Progenitor cell of endocrine pancreas (in vitro differentiated cells): ENCODE measurements at regions not wholly inside any gene's neighbourhood (a gene's known extent, or its start where the extent isn't known, plus 50 kb on each side); places are given as distances from the start of the nearest gene placed in this dataset.
"Not testable (repeated sequence)": the region's sequence is repeated elsewhere in the genome, so short reads cannot be mapped to it uniquely, and the experiment has no call there.

Experiments
- DNase-seq: peaks from one replicate; pipeline ENCODE4 v3.0.0; 2021; ENCODE audit warnings: low spot score; ENCODE audit not compliant: unreplicated experiment
- H3K27ac Mint-ChIP-seq: 2 replicates; pipeline ENCODE4 v1.8.0; 2021; ENCODE audit warnings: mild to moderate bottlenecking, moderate library complexity, mixed read lengths
- H3K27me3 Mint-ChIP-seq: 2 replicates; pipeline ENCODE4 v1.8.0; 2021; ENCODE audit warnings: mixed read lengths
- H3K36me3 Mint-ChIP-seq: 2 replicates; pipeline ENCODE4 v1.8.0; 2022; ENCODE audit warnings: mixed read lengths; ENCODE audit not compliant: insufficient read depth
- H3K4me1 Mint-ChIP-seq: 2 replicates; pipeline ENCODE4 v1.8.0; 2021; ENCODE audit warnings: low read depth, mixed read lengths
- H3K4me3 Mint-ChIP-seq: 2 replicates; pipeline ENCODE4 v1.8.0; 2021; ENCODE audit warnings: low read depth, mild to moderate bottlenecking, moderate library complexity, mixed read lengths
- H3K9me3 Mint-ChIP-seq: 2 replicates; pipeline ENCODE4 v1.8.0; 2021; ENCODE audit warnings: low read depth, mixed read lengths
- CTCF ChIP-seq: fragments of 200-600 bp; sonication (generic); IDR thresholded peaks from one replicate; pipeline ENCODE4 v1.5.0; 2021; ENCODE audit warnings: antibody characterized with exemption, mild to moderate bottlenecking; ENCODE audit not compliant: unreplicated experiment

GRCh38 chr12:68482014-68482413 is 128.7 kb upstream of the RAP1B start:
- Mint-ChIP-seq H3K9me3 (peaks cover 8% of the 10 kb centered on the region), H3K4me3 (no peak overlapping the region), H3K4me1 (peaks cover 9% of the 10 kb centered on the region), H3K27ac (no peak overlapping the region), H3K27me3 (peaks cover 7% of the 10 kb centered on the region), H3K36me3 (no peaks in the 10 kb centered on the region)
- TF ChIP-seq CTCF = no peak
- no peak for DNase-seq

GRCh38 chr12:68482660-68483059 is 128.0 kb upstream of the RAP1B start:
- H3K27ac Mint-ChIP-seq = no peak overlapping the region
- DNase-seq = no peak
- H3K9me3 Mint-ChIP-seq = peaks cover 8% of the 10 kb centered on the region
- TF ChIP-seq CTCF = no peak
- H3K4me3 Mint-ChIP-seq = no peak overlapping the region
- H3K36me3 Mint-ChIP-seq = no peaks in the 10 kb centered on the region
- H3K27me3 Mint-ChIP-seq = peaks cover 7% of the 10 kb centered on the region
- peaks cover 9% of the 10 kb centered on the region for H3K4me1 Mint-ChIP-seq

GRCh38 chr12:68483592-68484383 is 126.9 kb upstream of the RAP1B start:
- no peak for TF ChIP-seq CTCF
- Mint-ChIP-seq H3K27ac (no peak overlapping the region), H3K4me3 (no peak overlapping the region), H3K27me3 (peaks cover 7% of the 10 kb centered on the region), H3K4me1 (peaks cover 9% of the 10 kb centered on the region), H3K9me3 (peaks cover 8% of the 10 kb centered on the region), H3K36me3 (no peaks in the 10 kb centered on the region)
- DNase-seq = no peak

- peak overlapping the region; percentile 80 for H3K27ac Mint-ChIP-seq
- H3K4me1 Mint-ChIP-seq, H3K27me3 Mint-ChIP-seq, H3K4me3 Mint-ChIP-seq, H3K9me3 Mint-ChIP-seq, H3K36me3 Mint-ChIP-seq, DNase-seq: not testable (repeated sequence)
These were observed 126.1 kb upstream of the RAP1B start for GRCh38 chr12:68484578-68484977.

GRCh38 chr12:68486449-68486848 is 124.2 kb upstream of the RAP1B start:
- not testable (repeated sequence) for H3K27me3 Mint-ChIP-seq, H3K9me3 Mint-ChIP-seq, H3K4me3 Mint-ChIP-seq, H3K4me1 Mint-ChIP-seq, H3K27ac Mint-ChIP-seq, DNase-seq, H3K36me3 Mint-ChIP-seq

DNA sequence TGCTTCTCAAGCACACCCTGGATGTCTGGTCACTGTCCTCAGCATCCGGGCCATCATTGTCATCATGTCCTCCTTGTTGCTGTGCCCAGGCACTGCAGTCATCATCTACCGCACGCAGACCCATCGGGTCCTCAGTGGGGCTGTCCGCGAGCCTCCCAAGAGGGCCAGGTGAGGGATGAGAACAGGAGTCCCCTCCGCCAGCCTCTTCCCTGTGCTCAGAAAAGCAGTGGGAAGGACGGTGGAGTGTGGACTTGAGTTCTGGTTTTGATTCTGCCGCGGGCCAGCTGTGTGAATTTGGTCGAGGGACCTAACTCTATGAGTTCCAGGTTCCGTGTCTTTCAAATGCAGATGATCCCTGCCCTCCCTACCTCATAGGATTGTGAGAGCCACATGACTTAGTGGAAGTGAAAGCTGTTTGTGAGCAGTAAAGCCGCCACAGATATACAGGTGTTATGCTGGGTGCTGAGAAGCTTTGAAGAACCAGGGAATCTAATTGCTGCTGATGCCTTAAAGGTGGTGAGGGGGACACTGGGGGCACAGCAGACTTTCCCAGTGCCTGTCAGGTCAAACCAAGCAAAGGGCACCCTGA is 122.9 kb upstream of the RAP1B start:
- no peak for DNase-seq
- no peaks in the 10 kb centered on the region for H3K9me3 Mint-ChIP-seq
- TF ChIP-seq CTCF = no peak

More for the DNA sequence above, 122.9 kb upstream of the RAP1B start:
- Mint-ChIP-seq H3K27ac (no peak overlapping the region), H3K4me3 (no peak overlapping the region), H3K4me1 (peaks cover 7% of the 10 kb centered on the region), H3K27me3 (peaks cover under 1% of the 10 kb centered on the region), H3K36me3 (no peaks in the 10 kb centered on the region)
